Fibroblast of villous mesenchyme (primary cell): ENCODE measurements at regions not wholly inside any gene's neighbourhood (a gene's known extent, or its start where the extent isn't known, plus 50 kb on each side); places are given as distances from the start of the nearest gene placed in this dataset.

Source experiments
- DNase-seq: peaks from one replicate; pipeline ENCODE4 v3.0.0-alpha.2; 2010; ENCODE audit warnings: low read depth
- H3K4me3 ChIP-seq: 2 replicates; pipeline ENCODE4 v1.5.1; 2011; ENCODE audit warnings: low read depth, mild to moderate bottlenecking, low read length
- CTCF ChIP-seq: IDR thresholded peaks from 2 replicates; pipeline ENCODE4 v1.5.1; 2012; ENCODE audit warnings: low read depth, mild to moderate bottlenecking, low read length; ENCODE audit not compliant: insufficient read depth

GRCh38 chr11:28529540-28530410 is 421.6 kb downstream of the METTL15 start:
- peak; percentile 80 for DNase-seq
- peak; percentile 44 for TF ChIP-seq CTCF

GRCh38 chr11:28529046-28529445 is 420.9 kb downstream of the METTL15 start:
- peak; percentile 81 for DNase-seq
- no peak overlapping the region for H3K4me3 ChIP-seq
- no peak for TF ChIP-seq CTCF

More at GRCh38 chr11:28529540-28530410, 421.6 kb downstream of the METTL15 start:
- H3K4me3 ChIP-seq: no peak overlapping the region

- no peak for DNase-seq
- no peak overlapping the region for H3K4me3 ChIP-seq
- TF ChIP-seq CTCF: no peak
These were observed 420.0 kb downstream of the METTL15 start for GRCh38 chr11:28528217-28528616.

- H3K4me3 ChIP-seq: no peak overlapping the region
- DNase-seq: peak; percentile 23
- no peak for TF ChIP-seq CTCF
These were observed 418.2 kb downstream of the METTL15 start for GRCh38 chr11:28526406-28526751.

GRCh38 chr11:28525636-28526405 is 417.6 kb downstream of the METTL15 start:
- H3K4me3 ChIP-seq: no peak overlapping the region

GRCh38 chr11:28524098-28524497 is 415.9 kb downstream of the METTL15 start:
- DNase-seq: no peak
- H3K4me3 ChIP-seq: no peak overlapping the region

More at GRCh38 chr11:28525636-28526405, 417.6 kb downstream of the METTL15 start:
- DNase-seq: no peak
- no peak for TF ChIP-seq CTCF

More at GRCh38 chr11:28524098-28524497, 415.9 kb downstream of the METTL15 start:
- no peak for TF ChIP-seq CTCF
